ENCODE measurements at regions not wholly inside any gene's neighbourhood (a gene's known extent, or its start where the extent isn't known, plus 50 kb on each side); places are given as distances from the start of the nearest gene placed in this dataset.

- H3K27ac ChIP-seq (ENCODE audit: insufficient read depth, low read depth, low read length), result no peak overlapping the region
- FAIRE-seq (no peak), DNase-seq (ENCODE audit: low read depth, low spot score) (no peak)
- no peak overlapping the region for H3K9ac ChIP-seq (replicated peaks; ENCODE audit: extremely low read depth, insufficient read depth, low read length)
- no peaks in the 10 kb centered on the region for H3K9me3 ChIP-seq (replicated peaks; ENCODE audit: control insufficient read depth, insufficient read depth, low read length)
- intact Hi-C loops (cut with micrococcal nuclease), result loop anchor here (10.0 kb wide), 1 partner anchor 269 kb away; no protein-coding TSS in a partner anchor
- ChIA-PET CTCF (interaction anchor here (2.2 kb wide), 1 partner anchor 1175 kb away, joined by 18 read pairs; no protein-coding TSS in a partner anchor), POLR2A (no interaction called here)
- H3K36me3 ChIP-seq (ENCODE audit: control insufficient read depth in 2 of 2, extremely low read depth in 1 of 2, insufficient read depth in 2 of 2, low read length in 2 of 2), result no peaks in the 10 kb centered on the region
- H4K20me1 ChIP-seq (replicated peaks; ENCODE audit: control insufficient read depth, extremely low read depth, insufficient read depth, low read length), result no peaks in the 10 kb centered on the region
- no TSS peak for BruUV-seq (replicated peaks)
- no peaks in the 10 kb centered on the region for H3K27me3 ChIP-seq (ENCODE audit: control insufficient read depth in 2 of 2, insufficient read depth in 2 of 2, low read length in 2 of 2)
- H3K4me2 ChIP-seq (ENCODE audit: insufficient read depth, low read length), result no peak overlapping the region
- no peak overlapping the region for H3K4me3 ChIP-seq (replicated peaks in 1 of 3; ENCODE audit: insufficient read depth in 1 of 3, low read depth in 1 of 3, low read length in 3 of 3)
- H3K4me1 ChIP-seq (ENCODE audit: control insufficient read depth, extremely low read depth, insufficient read depth, low read length), result no peaks in the 10 kb centered on the region
- H3K9me1 ChIP-seq (replicated peaks; ENCODE audit: control insufficient read depth, extremely low read depth, insufficient read depth, low read length), result no peaks in the 10 kb centered on the region
- dilution Hi-C loops (cut with MboI; ENCODE audit: extremely low pct_ligation_motif_present, low sequenced_read_pairs), result no loop called here
- H2AFZ ChIP-seq (ENCODE audit: low read depth, low read length), result no peak overlapping the region
- H3K79me2 ChIP-seq (ENCODE audit: control insufficient read depth, insufficient read depth, low read length), result no peaks in the 10 kb centered on the region
- no peak for TF ChIP-seq EZH2 (IDR thresholded peaks at IDR 0.05; ENCODE audit: borderline replicate concordance, low read depth, low read length, severe bottlenecking)
- TF ChIP-seq JUN (IDR thresholded peaks at IDR 0.05; ENCODE audit: borderline replicate concordance, insufficient read depth, insufficient read length, low read depth), result no peak
- no peak for TF ChIP-seq GATA2 (IDR thresholded peaks at IDR 0.05; ENCODE audit: insufficient read depth, insufficient read length, low read depth, low read length)
- TF ChIP-seq FOS (IDR thresholded peaks at IDR 0.05; ENCODE audit: borderline replicate concordance, insufficient read depth, low read length), result no peak
- TF ChIP-seq MYC (IDR thresholded peaks at IDR 0.05; ENCODE audit: low read depth, low read length), result no peak
- no peak for TF ChIP-seq POLR2AphosphoS5 (IDR thresholded peaks at IDR 0.05; ENCODE audit: insufficient read depth, low read depth, low read length)
- TF ChIP-seq POLR2A (IDR thresholded peaks at IDR 0.05; ENCODE audit: low read depth, low read length), result no peak
- no peak for TF ChIP-seq CTCF (IDR thresholded peaks at IDR 0.05; ENCODE audit: extremely low read depth in 1 of 2, insufficient read depth in 1 of 2, low read depth in 1 of 2, low read length in 2 of 2)
- no peak for TF ChIP-seq MAX (IDR thresholded peaks at IDR 0.05; ENCODE audit: insufficient read depth, insufficient read length)
Measured at GRCh38 chr6:9254251-9254650, 818.9 kb upstream of the SLC35B3 start.
